ENCODE measurements at regions not wholly inside any gene's neighbourhood (a gene's known extent, or its start where the extent isn't known, plus 50 kb on each side); places are given as distances from the start of the nearest gene placed in this dataset.

- 90% methylated on average over 6 of the region's 8 CpGs for WGBS
- intact Hi-C loops (cut with DNase I), result no loop called here
- no peaks in the 10 kb centered on the region for H3K4me1 ChIP-seq
These were observed 799.3 kb upstream of the ARGLU1 start for GRCh38 chr13:107367258-107367657.

DNA sequence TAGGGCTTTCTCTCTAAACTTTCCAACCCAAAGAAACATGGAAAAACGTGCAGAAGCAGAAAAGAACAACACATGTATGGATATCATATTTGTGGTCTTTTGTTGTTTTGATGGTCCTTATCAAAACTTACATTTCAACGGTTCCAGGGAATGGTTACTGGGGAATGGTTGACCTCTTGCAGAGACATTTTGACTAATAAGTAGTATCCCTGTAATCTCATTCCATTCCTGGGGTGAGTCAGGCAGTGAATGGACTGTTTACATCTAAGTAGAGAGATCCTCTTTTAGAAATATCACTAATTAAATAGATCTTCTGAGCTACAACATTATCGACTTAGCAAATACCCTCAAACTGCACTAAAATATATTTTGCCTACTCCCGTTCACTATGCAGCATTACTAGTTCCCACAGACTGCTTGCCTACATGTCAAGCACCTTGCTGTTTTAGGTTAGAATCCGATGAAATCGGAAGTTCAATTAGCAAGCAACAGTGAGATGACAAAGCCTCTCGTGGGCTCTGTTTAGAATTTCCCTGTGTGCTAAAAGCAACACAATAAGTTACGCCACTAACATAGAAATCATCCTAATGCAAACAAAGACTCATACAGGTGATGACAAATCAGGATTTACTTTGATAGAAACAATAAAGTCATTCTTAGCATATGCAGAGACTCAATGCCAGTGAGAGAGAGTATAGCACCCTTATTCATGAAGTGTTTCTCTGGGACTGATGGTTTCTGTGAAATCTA lies 797.7 kb upstream of the ARGLU1 start:
- H3K4me3 ChIP-seq, result no peak overlapping the region
- H3K4me1 ChIP-seq, result no peaks in the 10 kb centered on the region
- H3K27ac ChIP-seq (replicated peaks in 1 of 4), result no peak overlapping the region
- H3K36me3 ChIP-seq, result no peaks in the 10 kb centered on the region
- 64% methylated on average over 8 of the region's 8 CpGs for WGBS
- intact Hi-C loops (cut with DNase I), result no loop called here
- H3K27me3 ChIP-seq, result no peaks in the 10 kb centered on the region
- no peak for DNase-seq (ENCODE audit: extremely low spot score)
- H3K9me3 ChIP-seq, result peaks cover 0 to 4% (median 0%) of the 10 kb centered on the region in 4 donors
- TF ChIP-seq POLR2AphosphoS5 (IDR thresholded peaks at IDR 0.05), result no peak
- TF ChIP-seq EP300 (IDR thresholded peaks at IDR 0.05), result no peak
- TF ChIP-seq, protein P1, sequence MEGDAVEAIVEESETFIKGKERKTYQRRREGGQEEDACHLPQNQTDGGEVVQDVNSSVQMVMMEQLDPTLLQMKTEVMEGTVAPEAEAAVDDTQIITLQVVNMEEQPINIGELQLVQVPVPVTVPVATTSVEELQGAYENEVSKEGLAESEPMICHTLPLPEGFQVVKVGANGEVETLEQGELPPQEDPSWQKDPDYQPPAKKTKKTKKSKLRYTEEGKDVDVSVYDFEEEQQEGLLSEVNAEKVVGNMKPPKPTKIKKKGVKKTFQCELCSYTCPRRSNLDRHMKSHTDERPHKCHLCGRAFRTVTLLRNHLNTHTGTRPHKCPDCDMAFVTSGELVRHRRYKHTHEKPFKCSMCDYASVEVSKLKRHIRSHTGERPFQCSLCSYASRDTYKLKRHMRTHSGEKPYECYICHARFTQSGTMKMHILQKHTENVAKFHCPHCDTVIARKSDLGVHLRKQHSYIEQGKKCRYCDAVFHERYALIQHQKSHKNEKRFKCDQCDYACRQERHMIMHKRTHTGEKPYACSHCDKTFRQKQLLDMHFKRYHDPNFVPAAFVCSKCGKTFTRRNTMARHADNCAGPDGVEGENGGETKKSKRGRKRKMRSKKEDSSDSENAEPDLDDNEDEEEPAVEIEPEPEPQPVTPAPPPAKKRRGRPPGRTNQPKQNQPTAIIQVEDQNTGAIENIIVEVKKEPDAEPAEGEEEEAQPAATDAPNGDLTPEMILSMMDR (IDR thresholded peaks at IDR 0.05), result no peak
- TF ChIP-seq POLR2A (IDR thresholded peaks at IDR 0.05; ENCODE audit: low read depth), result no peak

More at GRCh38 chr13:107367258-107367657, 799.3 kb upstream of the ARGLU1 start:
- no peak for DNase-seq (ENCODE audit: extremely low spot score)
- no peak for TF ChIP-seq EP300 (IDR thresholded peaks at IDR 0.05)
- TF ChIP-seq POLR2AphosphoS5 (IDR thresholded peaks at IDR 0.05), result no peak
- TF ChIP-seq, protein P1 (IDR thresholded peaks at IDR 0.05), result no peak
- TF ChIP-seq POLR2A (IDR thresholded peaks at IDR 0.05; ENCODE audit: low read depth), result no peak
- peaks cover 0 to 4% (median 0%) of the 10 kb centered on the region in 4 donors for H3K9me3 ChIP-seq
- H3K27ac ChIP-seq (replicated peaks in 1 of 4), result no peak overlapping the region
- no peak overlapping the region for H3K4me3 ChIP-seq
- H3K27me3 ChIP-seq, result no peaks in the 10 kb centered on the region
- no peaks in the 10 kb centered on the region for H3K36me3 ChIP-seq

- intact Hi-C loops (cut with DNase I), result no loop called here
- DNase-seq (ENCODE audit: extremely low spot score), result no peak
- no peaks in the 10 kb centered on the region for H3K27me3 ChIP-seq
- TF ChIP-seq, protein P1 (IDR thresholded peaks at IDR 0.05), result no peak
- H3K9me3 ChIP-seq, result peaks cover 0 to 4% (median 0%) of the 10 kb centered on the region in 4 donors
- no peaks in the 10 kb centered on the region for H3K4me1 ChIP-seq
- 75% methylated on average over 1 of the region's 1 CpG for WGBS
- no peaks in the 10 kb centered on the region for H3K36me3 ChIP-seq
- no peak overlapping the region for H3K27ac ChIP-seq (replicated peaks in 1 of 4)
- H3K4me3 ChIP-seq, result no peak overlapping the region
These were observed 796.7 kb upstream of the ARGLU1 start for GRCh38 chr13:107364658-107365057.

GRCh38 chr13:107361666-107362065 lies 793.7 kb upstream of the ARGLU1 start:
- H3K27me3 ChIP-seq, result no peaks in the 10 kb centered on the region
- no peaks in the 10 kb centered on the region for H3K9me3 ChIP-seq
- no peak overlapping the region for H3K4me3 ChIP-seq
- WGBS, result 91% methylated on average over 5 of the region's 5 CpGs
- H3K27ac ChIP-seq (replicated peaks in 1 of 4), result no peak overlapping the region
- H3K4me1 ChIP-seq, result no peaks in the 10 kb centered on the region
- TF ChIP-seq EP300 (IDR thresholded peaks at IDR 0.05), result no peak
- TF ChIP-seq POLR2AphosphoS5 (IDR thresholded peaks at IDR 0.05), result no peak
- TF ChIP-seq, protein P1 (IDR thresholded peaks at IDR 0.05), result no peak
- no peak for TF ChIP-seq POLR2A (IDR thresholded peaks at IDR 0.05; ENCODE audit: low read depth)
- intact Hi-C loops (cut with DNase I), result no loop called here
- DNase-seq (ENCODE audit: extremely low spot score), result no peak
- no peaks in the 10 kb centered on the region for H3K36me3 ChIP-seq

DNA sequence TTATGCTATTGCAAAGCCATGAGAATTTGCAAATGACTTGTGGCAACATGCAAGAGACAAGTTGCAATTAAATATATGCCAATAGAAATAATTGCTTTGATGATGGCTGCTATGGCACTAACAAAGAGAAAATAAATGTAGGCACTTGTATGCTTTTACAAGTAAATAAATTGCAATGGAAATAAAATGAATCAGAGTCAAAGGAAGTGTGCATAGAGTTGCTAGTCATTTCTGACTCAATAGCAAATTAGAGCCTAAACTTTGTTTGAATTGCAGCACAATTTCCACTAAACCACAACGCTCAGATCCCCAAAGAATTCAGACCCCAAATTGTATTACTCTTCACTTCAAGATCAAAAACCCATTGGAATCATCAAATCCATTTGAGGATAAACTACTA lies 792.1 kb upstream of the ARGLU1 start:
- Histone ChIP-seq H3K27ac (replicated peaks in 1 of 4) (no peak overlapping the region), H3K36me3 (no peaks in the 10 kb centered on the region), H3K27me3 (no peaks in the 10 kb centered on the region), H3K4me3 (no peak overlapping the region), H3K9me3 (no peaks in the 10 kb centered on the region), H3K4me1 (no peaks in the 10 kb centered on the region)
- intact Hi-C loops (cut with DNase I), result no loop called here
- WGBS, result 88% methylated on average over 1 of the region's 1 CpG
- TF ChIP-seq POLR2A (IDR thresholded peaks at IDR 0.05; ENCODE audit: low read depth), result no peak
- TF ChIP-seq, protein P1 (IDR thresholded peaks at IDR 0.05), result no peak
- TF ChIP-seq POLR2AphosphoS5 (IDR thresholded peaks at IDR 0.05), result no peak
- TF ChIP-seq EP300 (IDR thresholded peaks at IDR 0.05), result no peak
- no peak for DNase-seq (ENCODE audit: extremely low spot score)
